Neural progenitor cell (in vitro differentiated cells): ENCODE measurements at regions not wholly inside any gene's neighbourhood (a gene's known extent, or its start where the extent isn't known, plus 50 kb on each side); places are given as distances from the start of the nearest gene placed in this dataset.

Source experiments
- CTCF ChIP-seq: fragments of 200-600 bp; sonication (generic); IDR thresholded peaks from 2 replicates; pipeline ENCODE4 v1.5.1; 2017; ENCODE audit warnings: antibody characterized with exemption, mild to moderate bottlenecking
- EZH2 ChIP-seq: fragments of 200-600 bp; sonication (generic); IDR thresholded peaks from 2 replicates; pipeline ENCODE4 v1.6.1; 2017; ENCODE audit warnings: antibody characterized with exemption, mild to moderate bottlenecking, moderate library complexity
- EZH2phosphoT487 ChIP-seq: fragments of 200-600 bp; sonication (generic); IDR thresholded peaks from 2 replicates; pipeline ENCODE4 v1.6.1; 2017; ENCODE audit warnings: antibody characterized with exemption

- no peak for TF ChIP-seq CTCF
- no peak for TF ChIP-seq EZH2
- no peak for TF ChIP-seq EZH2phosphoT487
Observed at GRCh38 chr14:97107080-97107479, 309.9 kb downstream of the VRK1 start.
